ENCODE measurements at regions not wholly inside any gene's neighbourhood (a gene's known extent, or its start where the extent isn't known, plus 50 kb on each side); places are given as distances from the start of the nearest gene placed in this dataset.
"Not testable (repeated sequence)": the region's sequence is repeated elsewhere in the genome, so short reads cannot be mapped to it uniquely, and the experiment has no call there.

- no peak for DNase-seq (ENCODE audit: low read depth in 2 of 2)
Observed at GRCh38 chr17:6257336-6257735, 177.6 kb downstream of the AIPL1 start.

GRCh38 chr17:6255322-6255721 lies 179.6 kb downstream of the AIPL1 start:
- no peak for DNase-seq (ENCODE audit: low read depth in 2 of 2)

- no peak for DNase-seq (ENCODE audit: low read depth in 2 of 2)
Observed at GRCh38 chr17:6254036-6254435, 180.9 kb downstream of the AIPL1 start.

- DNase-seq (ENCODE audit: low read depth in 2 of 2): not testable (repeated sequence)
Observed at GRCh38 chr17:6251640-6252039, 181.5 kb downstream of the WSCD1 start.

GRCh38 chr17:6249732-6250131 lies 179.6 kb downstream of the WSCD1 start:
- DNase-seq (ENCODE audit: low read depth in 2 of 2): no peak

GRCh38 chr17:6248061-6248460 lies 177.9 kb downstream of the WSCD1 start:
- no peak for DNase-seq (ENCODE audit: low read depth in 2 of 2)

GRCh38 chr17:6245301-6246177 lies 175.4 kb downstream of the WSCD1 start:
- DNase-seq (ENCODE audit: low read depth in 2 of 2): no peak

- no peak for DNase-seq (ENCODE audit: low read depth in 2 of 2)
Observed at GRCh38 chr17:6244796-6245195, 174.6 kb downstream of the WSCD1 start.

- no peak for DNase-seq (ENCODE audit: low read depth in 2 of 2)
Observed at GRCh38 chr17:6244253-6244652, 174.1 kb downstream of the WSCD1 start.

- DNase-seq (ENCODE audit: low read depth in 2 of 2): no peak
Observed at GRCh38 chr17:6243186-6243585, 173.0 kb downstream of the WSCD1 start.

- no peak for DNase-seq (ENCODE audit: low read depth in 2 of 2)
Observed at GRCh38 chr17:6241996-6242395, 171.8 kb downstream of the WSCD1 start.

- DNase-seq (ENCODE audit: low read depth in 2 of 2): no peak
Observed at GRCh38 chr17:6241381-6241780, 171.2 kb downstream of the WSCD1 start.

- DNase-seq (ENCODE audit: low read depth in 2 of 2): no peak
Observed at GRCh38 chr17:6240601-6241000, 170.4 kb downstream of the WSCD1 start.

- no peak for DNase-seq (ENCODE audit: low read depth in 2 of 2)
Observed at GRCh38 chr17:6240001-6240400, 169.8 kb downstream of the WSCD1 start.

GRCh38 chr17:6239241-6239798 lies 169.1 kb downstream of the WSCD1 start:
- no peak for DNase-seq (ENCODE audit: low read depth in 2 of 2)

GRCh38 chr17:6233856-6234255 lies 163.7 kb downstream of the WSCD1 start:
- no peak for DNase-seq (ENCODE audit: low read depth in 2 of 2)

GRCh38 chr17:6233339-6233738 lies 163.2 kb downstream of the WSCD1 start:
- DNase-seq (ENCODE audit: low read depth in 2 of 2): no peak

- DNase-seq (ENCODE audit: low read depth in 2 of 2): no peak
Observed at GRCh38 chr17:6232732-6233101, 162.5 kb downstream of the WSCD1 start.

GRCh38 chr17:6231886-6232731 lies 161.9 kb downstream of the WSCD1 start:
- no peak for DNase-seq (ENCODE audit: low read depth in 2 of 2)

- DNase-seq (ENCODE audit: low read depth in 2 of 2): no peak
Observed at GRCh38 chr17:6231465-6231864, 161.3 kb downstream of the WSCD1 start.

GRCh38 chr17:6218333-6218732 lies 148.2 kb downstream of the WSCD1 start:
- no peak for DNase-seq (ENCODE audit: low read depth in 2 of 2)

All from stimulated activated CD4-positive, alpha-beta T cell treated with anti-CD3 and anti-CD28 coated beads, Interleukin-4, amount 100 ng/mL, for 48 hours (primary cell).